ENCODE measurements at regions not wholly inside any gene's neighbourhood (a gene's known extent, or its start where the extent isn't known, plus 50 kb on each side); places are given as distances from the start of the nearest gene placed in this dataset.

- TF ChIP-seq, protein P1, sequence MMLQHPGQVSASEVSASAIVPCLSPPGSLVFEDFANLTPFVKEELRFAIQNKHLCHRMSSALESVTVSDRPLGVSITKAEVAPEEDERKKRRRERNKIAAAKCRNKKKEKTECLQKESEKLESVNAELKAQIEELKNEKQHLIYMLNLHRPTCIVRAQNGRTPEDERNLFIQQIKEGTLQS (IDR thresholded peaks at IDR 0.05), result no peak
- TF ChIP-seq YY1 (IDR thresholded peaks at IDR 0.05) (no peak), CTCF (IDR thresholded peaks at IDR 0.05; ENCODE audit: low read depth, low read length, missing input control) (no peak), REST (IDR thresholded peaks at IDR 0.05) (no peak), GABPA (IDR thresholded peaks at IDR 0.05 in 1 of 2, conservative IDR thresholded peaks at IDR 0.05 in 1 of 2) (no peak), TAF1 (conservative IDR thresholded peaks at IDR 0.05) (no peak)
- TF ChIP-seq, protein P2, sequence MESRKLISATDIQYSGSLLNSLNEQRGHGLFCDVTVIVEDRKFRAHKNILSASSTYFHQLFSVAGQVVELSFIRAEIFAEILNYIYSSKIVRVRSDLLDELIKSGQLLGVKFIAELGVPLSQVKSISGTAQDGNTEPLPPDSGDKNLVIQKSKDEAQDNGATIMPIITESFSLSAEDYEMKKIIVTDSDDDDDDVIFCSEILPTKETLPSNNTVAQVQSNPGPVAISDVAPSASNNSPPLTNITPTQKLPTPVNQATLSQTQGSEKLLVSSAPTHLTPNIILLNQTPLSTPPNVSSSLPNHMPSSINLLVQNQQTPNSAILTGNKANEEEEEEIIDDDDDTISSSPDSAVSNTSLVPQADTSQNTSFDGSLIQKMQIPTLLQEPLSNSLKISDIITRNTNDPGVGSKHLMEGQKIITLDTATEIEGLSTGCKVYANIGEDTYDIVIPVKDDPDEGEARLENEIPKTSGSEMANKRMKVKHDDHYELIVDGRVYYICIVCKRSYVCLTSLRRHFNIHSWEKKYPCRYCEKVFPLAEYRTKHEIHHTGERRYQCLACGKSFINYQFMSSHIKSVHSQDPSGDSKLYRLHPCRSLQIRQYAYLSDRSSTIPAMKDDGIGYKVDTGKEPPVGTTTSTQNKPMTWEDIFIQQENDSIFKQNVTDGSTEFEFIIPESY (IDR thresholded peaks at IDR 0.05), result no peak
Observed at GRCh38 chr13:95354156-95354555, 52.9 kb upstream of the ABCC4 start.

Measured in liver (tissue), 3 donors.